HG02759 (cell line): ENCODE measurements at regions not wholly inside any gene's neighbourhood (a gene's known extent, or its start where the extent isn't known, plus 50 kb on each side); places are given as distances from the start of the nearest gene placed in this dataset.
"Not testable (repeated sequence)": the region's sequence is repeated elsewhere in the genome, so short reads cannot be mapped to it uniquely, and the experiment has no call there.

Source experiments
- ATAC-seq: cut with Tn5 transposase; IDR thresholded peaks from one replicate; pipeline ENCODE4 v1.9.1; 2021; ENCODE audit warnings: mild to moderate bottlenecking, moderate library complexity; ENCODE audit not compliant: unreplicated experiment

DNA sequence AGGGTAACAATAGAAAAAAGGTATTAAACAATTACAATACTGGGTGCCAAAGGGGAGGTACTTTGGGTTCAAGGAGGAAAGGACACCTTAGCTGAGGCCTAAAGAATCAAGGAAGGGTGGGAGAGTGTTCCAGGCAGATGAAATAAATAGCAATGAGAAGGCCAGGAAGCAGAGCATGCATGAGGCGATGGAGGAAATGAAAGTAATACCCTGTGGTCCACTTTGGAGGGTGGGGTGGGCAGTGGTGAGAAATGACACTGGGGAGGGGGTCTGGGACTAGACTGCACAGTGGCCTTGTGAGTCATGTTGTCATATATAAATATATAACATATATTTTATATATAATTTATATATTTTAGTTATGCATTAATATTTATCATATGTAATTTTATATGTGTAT, 55.9 kb downstream of the BHLHE40 start:
- ATAC-seq = no peak

DNA sequence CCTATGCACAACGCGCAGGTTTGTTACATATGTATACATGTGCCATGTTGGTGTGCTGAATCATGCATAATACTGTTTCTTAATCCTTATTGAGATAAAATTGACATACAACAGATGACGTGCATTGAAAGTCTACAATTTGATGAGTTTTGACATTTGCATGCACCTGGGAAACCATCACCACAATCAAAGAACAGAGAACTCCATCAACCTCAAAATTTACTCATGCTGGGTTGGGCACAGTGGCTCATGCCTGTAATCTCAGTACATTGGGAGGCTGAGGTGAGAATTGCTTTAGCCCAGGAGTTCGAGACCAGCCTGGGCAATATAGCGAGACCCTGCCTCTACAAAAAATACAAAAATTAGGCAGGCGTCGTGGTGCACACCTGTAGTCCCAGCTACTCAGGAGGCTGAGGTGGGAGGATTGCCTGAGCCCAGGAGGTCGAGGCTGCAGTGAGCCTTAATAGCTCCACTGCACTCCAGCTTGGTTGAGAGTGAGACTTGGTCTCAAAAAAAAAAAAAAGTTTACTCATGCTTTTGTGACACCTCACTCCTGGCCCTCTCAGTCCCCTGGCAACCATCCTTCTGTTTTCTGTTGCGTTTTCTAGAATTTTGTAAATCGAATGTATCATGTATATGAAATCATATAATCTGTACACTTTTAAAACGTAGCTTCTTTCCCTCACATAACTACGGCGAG, 56.6 kb downstream of the BHLHE40 start:
- no peak for ATAC-seq

DNA sequence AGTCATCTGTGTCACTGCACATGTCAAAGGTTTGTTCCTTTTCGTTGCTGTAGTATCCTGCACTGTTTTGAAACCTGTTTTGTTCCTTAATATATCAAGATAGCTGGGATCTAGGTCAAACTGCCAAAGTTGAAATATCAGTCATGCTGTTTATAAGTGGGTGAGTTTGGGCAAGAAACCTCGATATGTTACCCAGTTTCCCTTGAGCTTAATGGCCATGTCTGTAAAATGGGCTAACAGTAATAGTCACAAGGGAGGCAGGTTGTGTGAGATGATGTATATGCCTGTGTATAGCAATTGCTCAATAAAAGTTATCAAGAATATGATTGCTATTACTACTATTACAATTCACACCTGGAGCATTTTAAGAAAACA, 57.1 kb downstream of the BHLHE40 start:
- no peak for ATAC-seq

DNA sequence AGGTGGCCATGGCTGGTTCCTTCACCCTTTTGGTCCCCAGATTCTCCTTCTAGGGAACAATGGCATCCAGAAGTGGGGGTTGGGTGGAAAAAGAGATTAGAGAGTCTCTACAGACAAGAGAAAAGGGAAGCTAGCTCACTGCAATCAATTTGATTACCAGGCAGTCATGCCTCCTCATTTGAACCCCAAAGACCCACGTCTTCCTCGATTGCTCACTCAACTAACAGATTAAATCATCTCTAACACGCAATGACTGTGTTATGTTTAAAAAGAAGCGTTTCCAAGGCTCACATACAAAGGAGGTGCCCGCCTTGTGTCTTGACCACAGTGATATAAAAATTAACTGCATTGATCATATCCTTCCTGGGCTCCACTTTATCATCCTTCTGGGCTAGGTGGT, 57.6 kb downstream of the BHLHE40 start:
- no peak for ATAC-seq

DNA sequence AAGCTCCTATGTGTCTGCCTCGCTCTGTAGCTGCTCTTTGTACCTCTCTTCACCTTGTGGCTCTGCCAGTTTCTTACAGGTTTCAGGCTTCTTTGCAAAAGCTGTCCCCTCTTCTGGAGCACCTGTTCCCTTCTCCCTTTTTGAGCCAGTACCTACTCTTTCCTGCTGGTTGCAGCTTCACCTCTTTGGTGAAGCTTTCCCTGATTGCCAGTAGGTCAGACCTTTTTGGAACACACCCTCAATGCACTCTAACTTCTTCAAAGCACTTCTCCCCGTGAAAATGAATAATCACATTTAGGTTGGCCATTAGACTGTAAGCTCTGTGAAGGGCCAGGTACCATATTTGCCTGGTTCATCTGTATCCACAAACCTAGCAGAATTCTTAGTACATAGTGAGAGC, 60.3 kb downstream of the BHLHE40 start:
- ATAC-seq = no peak

DNA sequence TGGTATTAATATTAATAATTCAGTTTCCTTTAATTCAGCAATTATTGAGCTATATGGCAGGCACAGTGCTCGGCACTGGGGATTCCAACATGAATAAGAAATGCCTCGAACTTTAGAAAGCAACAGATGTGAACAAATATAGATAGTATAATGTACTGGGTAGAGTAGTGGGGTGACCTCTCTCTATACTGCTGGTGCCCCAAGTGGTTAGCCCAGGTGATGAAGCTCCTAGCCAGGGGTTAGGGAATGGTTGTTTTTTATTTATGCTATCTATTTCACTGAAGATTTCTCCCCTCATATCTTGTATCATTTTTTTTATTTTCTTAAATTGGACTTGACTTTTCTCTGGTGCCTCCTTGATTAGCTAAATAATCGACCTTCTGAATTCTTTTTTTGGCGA, 62.1 kb downstream of the BHLHE40 start:
- ATAC-seq = no peak

DNA sequence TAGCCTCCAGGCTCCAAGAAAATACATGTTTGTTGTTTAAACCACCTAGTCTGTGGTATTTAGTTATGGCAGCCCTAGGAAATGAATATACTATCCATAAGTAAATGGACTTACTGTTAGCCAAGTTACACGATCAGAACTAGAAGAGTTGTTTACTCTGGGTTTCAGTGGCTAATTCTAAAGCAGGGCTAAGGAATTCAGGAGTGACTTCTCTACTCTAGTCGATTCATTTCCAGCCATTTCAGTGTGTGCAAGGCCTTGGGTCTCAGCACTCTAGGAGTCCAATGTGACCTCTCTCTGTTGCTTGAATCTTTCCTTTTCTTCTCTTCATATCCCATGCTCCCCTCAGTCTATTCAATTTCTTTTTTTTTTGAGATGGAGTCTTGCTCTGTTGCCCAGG, 66.7 kb downstream of the BHLHE40 start:
- ATAC-seq = no peak

DNA sequence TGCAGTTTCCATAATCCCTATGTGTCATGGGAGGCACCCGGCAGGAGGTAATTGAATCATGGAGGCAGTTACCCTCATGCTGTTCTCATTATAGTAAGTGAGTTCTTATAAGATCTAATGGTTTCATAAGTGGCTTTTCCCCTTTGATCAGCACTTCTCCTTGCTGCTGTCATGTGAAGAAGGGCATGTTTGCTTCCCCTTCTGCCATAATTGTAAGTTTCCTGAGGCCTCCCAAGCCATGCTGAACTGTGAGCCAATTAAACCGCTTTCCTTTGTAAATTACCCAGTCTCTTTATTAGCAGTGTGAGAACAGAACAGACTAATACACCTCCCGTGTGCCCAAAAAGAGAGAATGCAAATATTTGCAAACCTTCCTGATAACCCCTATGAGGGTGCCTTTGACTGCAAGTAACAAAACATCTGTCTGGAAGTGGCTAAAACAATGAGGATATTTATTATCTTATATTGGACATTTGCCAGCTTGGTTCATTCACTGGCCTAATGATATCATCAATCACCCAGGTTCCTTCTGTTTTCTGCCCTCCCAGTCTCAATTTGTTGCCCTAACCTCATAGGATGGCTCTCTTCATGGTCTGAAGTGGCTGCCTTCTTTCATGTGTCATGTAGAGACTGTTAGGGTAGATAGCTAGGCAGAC, 68.7 kb downstream of the BHLHE40 start:
- no peak for ATAC-seq

DNA sequence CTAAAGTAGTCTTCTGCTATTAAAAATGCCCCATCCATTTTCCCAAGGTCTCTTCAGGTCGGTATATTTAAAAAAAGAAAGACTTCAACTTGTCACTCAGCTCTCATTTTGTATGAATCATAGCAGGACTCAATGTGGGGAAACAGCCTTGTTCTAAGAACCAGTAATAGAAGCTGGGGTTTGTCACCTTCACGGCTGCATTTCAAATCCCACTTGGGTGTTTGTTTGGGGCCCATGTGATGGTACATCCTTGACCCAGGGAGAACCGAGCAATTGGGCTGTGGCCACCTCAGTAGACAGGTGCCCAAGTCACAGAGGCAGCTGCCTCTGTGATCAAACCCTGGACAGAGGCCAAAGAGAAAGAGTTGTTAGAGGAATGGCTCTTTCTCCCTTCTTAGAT, 70.3 kb upstream of the ARL8B start:
- peak; percentile 66 for ATAC-seq

DNA sequence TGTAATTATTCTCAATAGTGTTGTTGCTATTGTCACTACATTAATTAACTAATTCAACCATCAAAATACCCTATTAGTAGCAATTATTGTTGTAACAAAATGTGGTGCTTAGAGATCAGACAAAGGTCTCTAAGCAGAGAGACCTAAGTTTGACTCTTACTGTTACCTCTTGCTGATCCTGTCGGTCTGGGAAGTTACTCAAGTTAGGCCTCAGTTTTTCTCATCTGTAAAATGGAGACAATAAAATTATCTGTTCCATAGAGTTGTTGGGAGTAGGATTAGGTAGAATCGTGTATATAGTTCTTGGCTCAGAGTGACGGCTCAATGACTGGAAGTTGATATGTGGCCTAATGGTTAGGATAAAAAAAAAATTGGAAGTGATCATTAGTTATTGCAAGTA, 69.8 kb upstream of the ARL8B start:
- ATAC-seq = no peak

DNA sequence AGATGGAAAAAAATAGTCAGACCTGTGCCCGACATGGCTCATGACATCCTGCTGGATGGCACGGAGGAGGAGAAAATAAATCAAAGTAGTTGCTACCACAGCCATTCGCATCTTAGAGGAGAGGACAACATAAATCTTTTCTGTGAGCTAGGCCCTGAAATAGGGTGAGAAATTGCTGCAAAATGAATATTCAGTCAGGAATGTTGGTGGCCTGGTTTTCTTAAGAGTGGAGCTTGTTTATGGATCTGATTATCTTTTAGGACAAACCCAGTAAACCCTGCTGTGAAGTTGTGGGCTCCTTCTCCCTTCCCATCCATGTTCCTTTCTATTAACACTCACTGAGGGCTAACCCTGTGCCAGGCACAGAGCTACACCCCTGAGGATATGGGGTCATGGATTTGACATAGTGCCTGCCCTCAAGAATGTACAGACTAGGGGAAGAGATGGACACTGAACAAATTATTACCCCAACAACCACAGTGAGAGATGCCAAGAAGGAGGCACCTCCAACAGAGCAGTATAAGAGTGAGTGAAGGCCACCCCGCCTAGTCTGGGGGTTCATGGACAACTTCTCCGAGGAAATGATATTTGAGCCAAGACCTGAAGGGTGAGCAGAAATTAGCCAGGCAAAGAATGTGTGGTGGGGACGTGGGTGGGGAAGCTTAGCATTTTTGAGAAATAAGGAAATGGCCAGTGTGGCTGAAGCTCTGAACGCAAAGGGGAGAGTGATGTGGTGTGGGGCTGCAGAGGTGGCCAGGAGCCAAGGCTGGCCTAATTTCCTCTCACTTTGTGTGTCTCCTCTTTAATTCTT, 68.9 kb upstream of the ARL8B start:
- ATAC-seq = no peak

DNA sequence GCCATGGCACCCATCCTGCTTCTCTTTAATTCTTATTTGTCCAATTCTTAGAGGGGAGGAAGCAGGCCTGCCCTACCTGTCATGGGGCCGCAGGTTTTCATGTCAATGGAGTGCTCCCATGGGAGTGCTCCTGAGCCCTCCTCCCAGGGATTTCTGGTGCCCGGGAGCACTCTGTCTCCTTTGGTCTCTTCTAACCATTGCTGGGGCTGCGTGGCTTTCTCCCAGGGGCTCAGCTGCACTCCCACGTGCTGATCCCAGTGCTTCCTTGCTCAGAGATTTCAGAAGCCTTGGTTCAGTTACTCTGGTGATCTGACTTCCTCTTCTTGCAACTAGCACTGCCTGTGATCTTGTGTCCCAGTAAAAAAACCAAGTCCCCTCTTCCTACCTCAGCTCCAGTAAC, 68.0 kb upstream of the ARL8B start:
- ATAC-seq = no peak

DNA sequence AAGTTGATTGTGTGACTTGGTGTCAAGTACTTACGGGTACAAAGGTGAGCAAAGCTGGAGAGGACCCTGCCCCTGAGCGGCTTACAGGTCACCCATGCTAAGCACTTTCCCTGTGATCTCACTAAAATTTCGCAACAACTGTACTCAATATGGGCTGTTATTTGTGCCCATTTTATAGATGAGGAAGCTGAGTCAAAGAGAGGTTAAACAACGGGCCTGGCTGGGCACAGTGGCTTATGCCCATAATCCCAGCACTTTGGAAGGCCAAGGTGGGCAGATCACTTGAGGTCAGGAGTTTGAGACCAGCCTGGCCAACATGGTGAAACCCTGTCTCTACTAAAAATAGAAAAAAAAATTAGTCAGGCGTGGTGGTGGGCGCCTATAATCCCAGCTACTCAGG, 67.5 kb upstream of the ARL8B start:
- not testable (repeated sequence) for ATAC-seq

DNA sequence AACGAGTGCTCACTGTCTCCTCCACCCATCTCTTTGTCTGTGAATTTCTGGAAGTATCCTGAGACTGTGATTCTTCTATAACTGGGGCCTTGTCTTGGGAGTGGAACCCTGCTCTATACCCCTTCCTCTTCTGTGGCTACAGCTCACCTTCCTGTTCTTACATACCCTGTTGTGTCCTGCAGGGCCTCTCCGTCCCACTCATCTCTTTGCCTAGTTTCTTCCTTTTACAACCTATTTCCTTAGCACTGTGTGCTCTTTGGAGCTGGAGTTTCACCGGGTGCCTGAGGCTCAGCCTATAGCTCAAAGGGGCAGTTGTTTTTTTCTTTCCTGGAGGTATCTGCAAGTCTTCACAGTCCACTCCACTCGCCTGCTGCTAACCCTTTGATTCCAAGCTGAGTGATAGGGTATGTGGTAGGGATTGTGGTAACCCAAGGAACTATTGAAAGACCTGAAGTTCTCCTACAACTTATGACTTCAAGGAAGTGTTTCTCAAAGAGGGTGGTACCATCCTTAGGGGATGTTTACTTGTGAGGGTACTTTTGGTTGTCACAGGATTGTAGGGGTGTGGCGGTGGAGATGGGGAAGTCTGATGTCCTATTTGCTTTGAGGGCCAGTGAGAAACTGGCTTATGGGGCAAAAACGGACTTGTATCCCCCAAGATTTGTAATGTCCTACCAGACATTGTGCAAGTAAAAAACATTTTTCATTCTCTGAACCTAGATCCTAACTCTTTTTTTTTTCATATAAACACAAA, 66.6 kb upstream of the ARL8B start:
- ATAC-seq = no peak

DNA sequence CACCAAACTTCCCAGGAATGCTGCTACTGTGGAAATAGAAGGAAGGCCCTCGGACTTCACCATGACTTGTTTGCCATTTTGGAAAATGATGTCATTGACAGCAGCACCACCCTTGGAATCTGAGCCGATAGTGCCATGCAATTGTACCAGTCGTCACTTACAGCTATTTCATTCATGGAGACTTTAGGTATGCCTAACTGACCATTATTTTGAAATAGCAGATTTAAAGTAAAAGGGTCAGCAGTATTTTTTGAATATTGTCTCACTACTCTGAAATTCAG, 66.0 kb upstream of the ARL8B start:
- no peak for ATAC-seq

DNA sequence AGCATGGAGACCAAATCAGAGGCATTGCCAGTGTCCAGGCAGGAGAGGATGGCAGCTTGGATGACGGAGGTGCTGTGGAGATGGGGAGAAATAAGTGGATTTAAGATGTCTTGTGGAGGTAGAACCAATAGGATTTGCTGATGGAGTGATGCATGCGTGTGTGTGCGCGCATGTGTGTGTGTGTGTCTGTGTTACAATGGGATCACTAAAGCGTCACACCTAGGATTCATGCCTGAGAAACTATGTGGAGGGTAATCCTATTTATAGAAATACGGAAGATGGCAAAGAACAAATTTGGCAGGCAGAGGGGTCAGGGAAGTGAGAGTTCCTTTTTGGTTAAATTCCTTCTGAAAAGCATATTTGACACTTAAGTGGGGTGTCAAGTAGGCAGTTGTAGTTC, 64.8 kb upstream of the ARL8B start:
- ATAC-seq = no peak

DNA sequence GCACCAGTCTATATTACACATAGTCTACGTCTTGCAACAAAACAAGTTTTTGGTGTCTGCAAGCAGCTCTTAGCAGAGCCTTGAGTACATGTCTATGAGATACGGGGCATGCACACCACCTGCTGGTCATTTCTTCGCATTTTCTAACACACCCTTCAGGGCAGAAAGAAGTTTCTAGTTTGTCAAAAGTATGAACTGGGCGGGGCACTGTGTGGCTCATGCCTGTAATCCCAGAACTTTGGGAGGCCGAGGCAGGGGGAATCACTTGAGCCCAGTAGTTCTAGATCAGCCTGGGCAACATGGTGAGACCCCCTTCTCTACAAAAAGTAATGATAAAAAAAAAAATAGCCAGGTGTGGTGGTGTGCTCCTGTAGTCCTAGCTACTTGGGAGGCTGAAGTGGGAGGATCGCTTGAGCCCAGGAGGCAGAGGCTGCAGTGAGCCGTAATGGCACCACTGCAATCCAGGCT, 64.2 kb upstream of the ARL8B start:
- peak; percentile 91 for ATAC-seq

DNA sequence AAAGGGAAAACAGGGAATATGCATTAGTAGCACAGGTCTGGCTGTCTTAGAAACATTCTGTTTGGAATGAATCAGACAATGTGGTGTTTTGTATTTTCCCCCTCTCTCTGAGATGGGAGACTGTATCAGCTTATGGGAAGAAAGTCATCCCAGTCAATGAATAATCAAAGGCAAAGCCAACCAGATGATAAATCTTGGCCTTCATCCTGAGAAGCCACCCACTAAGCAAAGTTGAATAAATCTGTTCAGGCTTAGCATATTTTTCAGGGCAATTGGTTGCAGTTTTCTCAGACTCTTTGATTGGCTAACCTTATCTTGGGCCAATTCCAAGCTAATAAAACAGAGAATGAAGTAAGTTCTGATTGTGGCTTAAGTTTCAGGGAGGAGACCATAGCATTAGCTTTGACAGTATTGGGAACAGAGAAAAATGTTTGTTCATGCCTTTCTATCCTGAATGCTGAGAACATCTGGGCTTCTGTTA, 63.6 kb upstream of the ARL8B start:
- no peak for ATAC-seq

DNA sequence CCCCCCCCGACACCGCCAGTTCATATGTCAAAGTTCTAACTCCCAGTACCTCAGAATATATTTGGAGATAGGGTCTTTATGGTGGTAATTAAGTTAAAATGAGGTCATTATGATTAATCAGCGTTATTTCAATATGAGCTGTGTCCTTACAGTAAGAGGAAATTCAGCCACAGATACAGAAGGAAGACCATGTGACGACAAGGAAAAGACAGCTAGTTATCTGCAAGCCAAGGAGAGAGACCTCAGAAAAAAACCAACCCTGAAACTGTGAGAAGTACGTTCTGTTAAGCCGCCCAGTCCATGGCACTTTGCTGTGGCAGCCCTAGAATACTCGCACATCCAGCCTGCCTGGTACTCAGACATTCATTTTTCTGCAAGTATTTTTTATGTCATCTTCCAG, 62.3 kb upstream of the ARL8B start:
- ATAC-seq = no peak

DNA sequence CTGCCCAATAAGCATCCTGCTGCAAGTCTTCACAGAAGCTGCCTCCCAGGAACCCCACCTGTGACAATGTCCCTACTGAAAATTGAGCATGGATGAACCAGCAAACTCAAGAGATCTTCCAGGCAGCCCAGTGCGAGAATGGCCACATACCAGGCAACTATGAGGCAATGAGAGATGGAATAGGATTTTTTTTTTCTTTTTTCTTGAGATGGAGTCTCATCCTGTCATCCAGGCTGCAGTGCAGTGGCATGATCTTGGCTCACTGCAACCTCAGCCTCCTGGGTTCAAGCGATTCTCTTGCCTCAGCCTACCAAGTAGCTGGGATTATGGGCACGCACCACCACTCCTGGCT, 60.9 kb upstream of the ARL8B start:
- ATAC-seq = no peak

DNA sequence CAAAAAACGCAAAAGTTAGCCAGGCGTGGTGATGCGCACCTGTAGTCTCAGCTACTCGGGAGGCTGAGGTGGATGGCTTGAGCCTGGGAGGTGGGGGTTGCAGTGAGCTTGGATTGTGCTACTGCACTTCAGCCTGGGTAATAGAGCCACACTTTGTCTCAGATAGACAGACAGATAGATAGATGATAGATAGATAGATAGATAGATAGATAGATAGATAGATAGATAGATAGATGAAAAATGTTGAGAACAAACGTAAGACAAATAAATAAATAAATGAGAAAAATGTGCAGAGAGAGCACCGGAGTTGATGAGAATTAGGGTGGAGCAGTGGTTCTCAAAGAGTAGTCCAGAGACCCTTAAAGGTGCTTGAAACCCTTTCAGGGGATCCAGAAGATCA, 58.4 kb upstream of the ARL8B start:
- ATAC-seq = no peak
